DOHH2 (cell line): ENCODE measurements at regions not wholly inside any gene's neighbourhood (a gene's known extent, or its start where the extent isn't known, plus 50 kb on each side); places are given as distances from the start of the nearest gene placed in this dataset.

Source experiments
- H3F3A ChIP-seq: fragments of 200-600 bp; sonication (generic), shearing (Covaris generic); 2 replicates; pipeline ENCODE4 v1.6.0; 2016; ENCODE audit warnings: antibody characterized with exemption, mild to moderate bottlenecking; ENCODE audit not compliant: control insufficient read depth, insufficient read depth
- H3K27ac ChIP-seq: fragments of 200-600 bp; sonication (generic); 2 replicates; pipeline ENCODE4 v1.5.1; 2014; ENCODE audit warnings: low read depth, mild to moderate bottlenecking, low read length, moderate library complexity
- H3K27me3 ChIP-seq: fragments of 200-600 bp; sonication (generic); 2 replicates; pipeline ENCODE4 v1.6.1; 2014; ENCODE audit warnings: mild to moderate bottlenecking, low read length, mixed read lengths; ENCODE audit not compliant: control insufficient read depth
- H3K36me3 ChIP-seq: fragments of 200-600 bp; sonication (generic); 2 replicates; pipeline ENCODE4 v1.6.1; 2014; ENCODE audit warnings: mild to moderate bottlenecking, low read length, moderate library complexity, mixed read lengths; ENCODE audit not compliant: control insufficient read depth
- H3K4me1 ChIP-seq: fragments of 200-600 bp; sonication (generic); 2 replicates; pipeline ENCODE4 v1.6.1; 2014; ENCODE audit warnings: mild to moderate bottlenecking, low read length, mixed read lengths; ENCODE audit not compliant: control insufficient read depth
- H3K4me2 ChIP-seq: fragments of 200-600 bp; sonication (generic); 2 replicates; pipeline ENCODE4 v1.6.0; 2014; ENCODE audit warnings: mild to moderate bottlenecking, low read length, moderate library complexity
- H3K4me3 ChIP-seq: fragments of 200-600 bp; sonication (generic); 2 replicates; pipeline ENCODE4 v1.5.1; 2014; ENCODE audit warnings: mild to moderate bottlenecking, low read length, mixed read lengths
- H3K79me2 ChIP-seq: fragments of 200-600 bp; sonication (generic); 2 replicates; pipeline ENCODE4 v1.6.1; 2014; ENCODE audit warnings: mild to moderate bottlenecking, low read length, mixed read lengths; ENCODE audit not compliant: control insufficient read depth
- H3K9me2 ChIP-seq: fragments of 200-600 bp; sonication (generic); replicated peaks from 2 replicates; pipeline ENCODE4 v1.6.1; 2014; ENCODE audit warnings: mild to moderate bottlenecking, low read length, mixed read lengths; ENCODE audit not compliant: control insufficient read depth
- H3K9me3 ChIP-seq: fragments of 200-600 bp; sonication (generic); 2 replicates; pipeline ENCODE4 v1.6.1; 2014; ENCODE audit warnings: antibody characterized with exemption, low read length, mixed read lengths; ENCODE audit not compliant: control insufficient read depth, insufficient read depth
- H4K20me1 ChIP-seq: fragments of 200-600 bp; sonication (generic); 2 replicates; pipeline ENCODE4 v1.6.0; 2014; ENCODE audit warnings: low read depth, mild to moderate bottlenecking, antibody characterized with exemption, low read length, moderate library complexity; ENCODE audit not compliant: control insufficient read depth, insufficient read depth
- EZH2phosphoT487 ChIP-seq: fragments of 200-600 bp; sonication (generic); IDR thresholded peaks from 2 replicates; pipeline ENCODE4 v1.6.1; 2017; ENCODE audit warnings: borderline replicate concordance, mild to moderate bottlenecking, antibody characterized with exemption, low read length, moderate library complexity, mixed read lengths
- TF ChIP-seq, protein P1 (sequence below): fragments of 200-600 bp; sonication (generic); IDR thresholded peaks from one replicate; pipeline ENCODE4 v1.5.1; 2014; ENCODE audit warnings: antibody characterized with exemption, mild to moderate bottlenecking, low read depth, low read length; ENCODE audit not compliant: poor library complexity, severe bottlenecking

DNA sequence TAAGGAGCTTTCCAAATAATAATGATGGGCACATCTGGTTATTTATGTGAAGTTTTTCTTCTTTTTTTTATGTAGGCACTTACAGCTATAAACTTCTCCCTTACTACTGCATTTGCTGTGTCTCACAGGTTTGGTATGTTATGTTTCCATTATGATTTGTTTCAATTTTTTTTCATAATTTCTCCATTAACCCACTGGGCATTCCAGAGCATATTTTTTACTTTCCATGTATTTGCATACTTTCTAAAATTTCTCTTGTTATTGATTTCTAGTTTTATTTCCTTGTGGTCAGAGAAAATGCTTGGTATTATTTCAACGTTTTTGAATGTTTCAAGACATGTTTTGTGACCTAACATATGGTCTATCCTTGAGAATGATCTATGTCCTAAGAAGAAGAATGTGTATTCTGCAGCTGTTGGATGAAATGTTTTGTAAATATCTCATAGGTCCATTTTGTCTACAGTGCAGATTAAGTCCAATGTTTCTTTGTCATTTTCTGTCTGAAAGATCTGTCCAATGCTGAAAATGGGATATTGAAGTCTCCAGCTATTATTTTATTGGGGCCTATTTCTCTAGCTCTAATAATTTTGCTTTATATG is 362.1 kb downstream of the DDX10 start:
- Histone ChIP-seq H3K9me2 (no peaks in the 10 kb centered on the region), H3K4me3 (no peak overlapping the region), H3K27ac (no peak overlapping the region), H3K4me2 (no peak overlapping the region), H4K20me1 (no peaks in the 10 kb centered on the region), H3K79me2 (no peaks in the 10 kb centered on the region), H3K27me3 (no peaks in the 10 kb centered on the region), H3K36me3 (no peaks in the 10 kb centered on the region), H3F3A (no peaks in the 10 kb centered on the region), H3K9me3 (no peaks in the 10 kb centered on the region), H3K4me1 (no peaks in the 10 kb centered on the region)
- TF ChIP-seq EZH2phosphoT487 = no peak
- TF ChIP-seq, protein P1, sequence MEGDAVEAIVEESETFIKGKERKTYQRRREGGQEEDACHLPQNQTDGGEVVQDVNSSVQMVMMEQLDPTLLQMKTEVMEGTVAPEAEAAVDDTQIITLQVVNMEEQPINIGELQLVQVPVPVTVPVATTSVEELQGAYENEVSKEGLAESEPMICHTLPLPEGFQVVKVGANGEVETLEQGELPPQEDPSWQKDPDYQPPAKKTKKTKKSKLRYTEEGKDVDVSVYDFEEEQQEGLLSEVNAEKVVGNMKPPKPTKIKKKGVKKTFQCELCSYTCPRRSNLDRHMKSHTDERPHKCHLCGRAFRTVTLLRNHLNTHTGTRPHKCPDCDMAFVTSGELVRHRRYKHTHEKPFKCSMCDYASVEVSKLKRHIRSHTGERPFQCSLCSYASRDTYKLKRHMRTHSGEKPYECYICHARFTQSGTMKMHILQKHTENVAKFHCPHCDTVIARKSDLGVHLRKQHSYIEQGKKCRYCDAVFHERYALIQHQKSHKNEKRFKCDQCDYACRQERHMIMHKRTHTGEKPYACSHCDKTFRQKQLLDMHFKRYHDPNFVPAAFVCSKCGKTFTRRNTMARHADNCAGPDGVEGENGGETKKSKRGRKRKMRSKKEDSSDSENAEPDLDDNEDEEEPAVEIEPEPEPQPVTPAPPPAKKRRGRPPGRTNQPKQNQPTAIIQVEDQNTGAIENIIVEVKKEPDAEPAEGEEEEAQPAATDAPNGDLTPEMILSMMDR = no peak

DNA sequence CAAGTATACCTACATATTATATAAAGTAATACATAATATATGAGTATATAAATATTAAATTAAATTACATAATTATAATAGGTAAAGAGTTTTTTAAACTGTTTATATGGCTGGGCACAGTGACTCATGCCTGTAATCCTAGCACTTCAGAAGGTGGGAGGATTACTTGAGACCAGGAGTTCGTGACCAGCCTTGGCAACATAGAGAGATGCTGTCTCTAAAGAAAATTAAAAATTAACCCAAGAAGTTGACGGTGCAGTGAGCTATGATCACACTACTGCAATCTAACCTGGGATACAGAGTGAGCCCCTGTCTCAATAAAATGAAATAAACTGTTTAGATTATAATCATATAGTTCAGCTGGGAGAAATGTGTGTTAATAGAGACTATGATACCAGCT is 363.0 kb downstream of the DDX10 start:
- Histone ChIP-seq H4K20me1 (no peaks in the 10 kb centered on the region), H3K27ac (no peak overlapping the region), H3K36me3 (no peaks in the 10 kb centered on the region), H3K79me2 (no peaks in the 10 kb centered on the region), H3F3A (no peaks in the 10 kb centered on the region), H3K4me3 (no peak overlapping the region), H3K27me3 (no peaks in the 10 kb centered on the region), H3K9me3 (no peaks in the 10 kb centered on the region), H3K9me2 (no peaks in the 10 kb centered on the region), H3K4me1 (no peaks in the 10 kb centered on the region), H3K4me2 (no peak overlapping the region)
- TF ChIP-seq EZH2phosphoT487 = no peak
- TF ChIP-seq, protein P1 = no peak

DNA sequence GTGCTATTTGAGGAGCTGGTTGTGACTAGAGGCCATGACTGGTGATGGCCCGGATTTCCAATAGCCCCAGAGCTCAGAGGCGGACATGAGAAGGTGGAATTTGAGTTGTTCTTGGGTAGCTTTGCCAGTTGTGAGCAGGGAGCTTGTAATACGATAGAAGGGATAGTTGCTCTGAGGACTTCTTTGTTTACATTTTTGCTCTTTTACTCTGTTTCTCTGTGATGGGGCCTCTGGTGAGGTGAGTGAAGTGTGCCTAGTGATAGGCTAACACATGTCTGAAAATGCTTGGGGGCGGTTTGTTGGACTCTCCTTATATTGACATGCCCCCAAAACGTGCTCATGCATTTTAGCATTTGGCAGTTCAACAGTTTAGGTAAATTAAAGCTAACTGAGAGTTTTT is 365.1 kb downstream of the DDX10 start:
- Histone ChIP-seq H3K27ac (no peak overlapping the region), H4K20me1 (no peaks in the 10 kb centered on the region), H3K79me2 (no peaks in the 10 kb centered on the region), H3K4me2 (no peak overlapping the region), H3F3A (no peaks in the 10 kb centered on the region), H3K4me3 (no peak overlapping the region), H3K9me3 (no peaks in the 10 kb centered on the region), H3K27me3 (no peaks in the 10 kb centered on the region), H3K4me1 (no peaks in the 10 kb centered on the region), H3K9me2 (no peaks in the 10 kb centered on the region), H3K36me3 (no peaks in the 10 kb centered on the region)
- TF ChIP-seq, protein P1 = no peak
- TF ChIP-seq EZH2phosphoT487 = no peak
